ENCODE measurements at regions not wholly inside any gene's neighbourhood (a gene's known extent, or its start where the extent isn't known, plus 50 kb on each side); places are given as distances from the start of the nearest gene placed in this dataset.

DNA sequence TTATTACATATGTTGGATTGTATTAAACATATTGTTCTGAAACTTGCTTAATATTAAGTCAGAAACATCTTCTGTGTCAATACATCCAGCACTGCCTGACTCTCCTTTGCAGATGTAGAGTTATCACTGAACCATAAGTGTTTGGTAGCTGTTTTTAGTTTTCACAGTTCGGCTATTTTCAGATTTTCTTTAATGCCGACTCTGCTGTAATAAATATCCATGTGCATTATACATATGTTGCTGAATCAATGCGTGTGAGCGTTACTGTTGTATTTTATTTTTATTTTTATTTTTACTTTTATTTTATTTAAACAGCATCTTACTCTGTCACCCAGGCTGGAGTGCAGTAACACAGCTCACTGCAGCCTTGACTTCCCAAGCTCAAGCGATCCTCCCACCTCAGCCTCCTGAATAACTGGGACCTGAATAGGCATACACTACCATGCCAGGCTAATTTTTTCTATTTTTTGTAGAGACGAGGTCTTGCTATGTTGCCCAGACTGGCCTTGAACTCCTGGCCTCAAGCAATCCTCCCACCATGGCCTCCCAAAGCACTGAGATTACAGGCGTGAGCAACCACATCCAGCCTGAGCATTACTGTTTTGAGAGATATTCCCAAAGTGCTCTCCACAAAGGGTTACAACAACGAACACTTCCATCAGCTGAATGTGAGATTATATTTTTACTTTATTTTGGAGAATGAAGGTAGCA lies 50.7 kb upstream of the NOCT start:
- TF ChIP-seq, protein P1, sequence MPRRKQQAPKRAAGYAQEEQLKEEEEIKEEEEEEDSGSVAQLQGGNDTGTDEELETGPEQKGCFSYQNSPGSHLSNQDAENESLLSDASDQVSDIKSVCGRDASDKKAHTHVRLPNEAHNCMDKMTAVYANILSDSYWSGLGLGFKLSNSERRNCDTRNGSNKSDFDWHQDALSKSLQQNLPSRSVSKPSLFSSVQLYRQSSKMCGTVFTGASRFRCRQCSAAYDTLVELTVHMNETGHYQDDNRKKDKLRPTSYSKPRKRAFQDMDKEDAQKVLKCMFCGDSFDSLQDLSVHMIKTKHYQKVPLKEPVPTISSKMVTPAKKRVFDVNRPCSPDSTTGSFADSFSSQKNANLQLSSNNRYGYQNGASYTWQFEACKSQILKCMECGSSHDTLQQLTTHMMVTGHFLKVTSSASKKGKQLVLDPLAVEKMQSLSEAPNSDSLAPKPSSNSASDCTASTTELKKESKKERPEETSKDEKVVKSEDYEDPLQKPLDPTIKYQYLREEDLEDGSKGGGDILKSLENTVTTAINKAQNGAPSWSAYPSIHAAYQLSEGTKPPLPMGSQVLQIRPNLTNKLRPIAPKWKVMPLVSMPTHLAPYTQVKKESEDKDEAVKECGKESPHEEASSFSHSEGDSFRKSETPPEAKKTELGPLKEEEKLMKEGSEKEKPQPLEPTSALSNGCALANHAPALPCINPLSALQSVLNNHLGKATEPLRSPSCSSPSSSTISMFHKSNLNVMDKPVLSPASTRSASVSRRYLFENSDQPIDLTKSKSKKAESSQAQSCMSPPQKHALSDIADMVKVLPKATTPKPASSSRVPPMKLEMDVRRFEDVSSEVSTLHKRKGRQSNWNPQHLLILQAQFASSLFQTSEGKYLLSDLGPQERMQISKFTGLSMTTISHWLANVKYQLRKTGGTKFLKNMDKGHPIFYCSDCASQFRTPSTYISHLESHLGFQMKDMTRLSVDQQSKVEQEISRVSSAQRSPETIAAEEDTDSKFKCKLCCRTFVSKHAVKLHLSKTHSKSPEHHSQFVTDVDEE (CRISPR knock-in tag; IDR thresholded peaks at IDR 0.05): no peak
- TF ChIP-seq ZNF565 (CRISPR knock-in tag; conservative IDR thresholded peaks at IDR 0.05; ENCODE audit: low read depth) (no peak), CREB5 (CRISPR knock-in tag; IDR thresholded peaks at IDR 0.05; ENCODE audit: low read depth) (no peak), TOX (CRISPR knock-in tag; IDR thresholded peaks at IDR 0.05; ENCODE audit: borderline replicate concordance) (no peak), ZFP3 (CRISPR knock-in tag; IDR thresholded peaks at IDR 0.05) (no peak), ZC3H10 (CRISPR knock-in tag; IDR thresholded peaks at IDR 0.05) (no peak)
- TF ChIP-seq, protein P2, sequence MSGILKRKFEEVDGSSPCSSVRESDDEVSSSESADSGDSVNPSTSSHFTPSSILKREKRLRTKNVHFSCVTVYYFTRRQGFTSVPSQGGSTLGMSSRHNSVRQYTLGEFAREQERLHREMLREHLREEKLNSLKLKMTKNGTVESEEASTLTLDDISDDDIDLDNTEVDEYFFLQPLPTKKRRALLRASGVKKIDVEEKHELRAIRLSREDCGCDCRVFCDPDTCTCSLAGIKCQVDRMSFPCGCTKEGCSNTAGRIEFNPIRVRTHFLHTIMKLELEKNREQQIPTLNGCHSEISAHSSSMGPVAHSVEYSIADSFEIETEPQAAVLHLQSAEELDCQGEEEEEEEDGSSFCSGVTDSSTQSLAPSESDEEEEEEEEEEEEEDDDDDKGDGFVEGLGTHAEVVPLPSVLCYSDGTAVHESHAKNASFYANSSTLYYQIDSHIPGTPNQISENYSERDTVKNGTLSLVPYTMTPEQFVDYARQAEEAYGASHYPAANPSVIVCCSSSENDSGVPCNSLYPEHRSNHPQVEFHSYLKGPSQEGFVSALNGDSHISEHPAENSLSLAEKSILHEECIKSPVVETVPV (CRISPR knock-in tag; IDR thresholded peaks at IDR 0.05): no peak
- no peak for ATAC-seq

DNA sequence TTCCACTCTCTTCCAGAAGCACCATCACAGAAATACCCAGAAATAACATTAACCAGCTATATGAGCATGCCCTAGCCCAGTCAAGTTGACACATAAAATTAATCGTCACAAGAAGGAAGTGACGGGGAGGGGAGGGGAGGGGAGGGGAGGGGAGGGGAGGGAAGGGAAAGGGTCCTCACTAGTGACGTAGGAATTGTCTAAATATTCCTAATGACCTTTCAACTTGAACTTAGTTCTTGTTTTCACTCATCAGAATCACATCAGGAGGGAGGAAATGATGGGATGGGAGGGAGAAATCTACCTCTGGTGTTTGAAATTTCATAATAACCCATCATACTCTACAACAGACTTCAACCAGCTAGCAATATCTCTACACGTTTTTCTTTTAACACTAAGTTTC lies 52.2 kb upstream of the NOCT start:
- no peak for ATAC-seq
- TF ChIP-seq ARNTL (CRISPR knock-in tag; IDR thresholded peaks at IDR 0.05; ENCODE audit: borderline replicate concordance, low read depth) (no peak), ZNF8 (CRISPR knock-in tag; IDR thresholded peaks at IDR 0.05) (no peak), ZFP3 (CRISPR knock-in tag; IDR thresholded peaks at IDR 0.05) (no peak), ZFP30 (CRISPR knock-in tag; IDR thresholded peaks at IDR 0.05) (no peak), PPARA (CRISPR knock-in tag; IDR thresholded peaks at IDR 0.05; ENCODE audit: borderline replicate concordance) (no peak), ZNF70 (CRISPR knock-in tag; IDR thresholded peaks at IDR 0.05) (no peak), OSR1 (CRISPR knock-in tag; IDR thresholded peaks at IDR 0.05) (no peak), SNAI2 (CRISPR knock-in tag; IDR thresholded peaks at IDR 0.05) (no peak), ESRRG (CRISPR knock-in tag; IDR thresholded peaks at IDR 0.05) (no peak), TOX (CRISPR knock-in tag; IDR thresholded peaks at IDR 0.05; ENCODE audit: borderline replicate concordance) (no peak), ISL1 (CRISPR knock-in tag; IDR thresholded peaks at IDR 0.05) (no peak), BACH2 (CRISPR knock-in tag; IDR thresholded peaks at IDR 0.05; ENCODE audit: borderline replicate concordance) (no peak), ZNF565 (CRISPR knock-in tag; conservative IDR thresholded peaks at IDR 0.05; ENCODE audit: low read depth) (no peak), GLIS3 (CRISPR knock-in tag; IDR thresholded peaks at IDR 0.05) (no peak), CSDC2 (CRISPR knock-in tag; IDR thresholded peaks at IDR 0.05) (no peak), CREB5 (CRISPR knock-in tag; IDR thresholded peaks at IDR 0.05; ENCODE audit: low read depth) (no peak)
- TF ChIP-seq, protein P3, sequence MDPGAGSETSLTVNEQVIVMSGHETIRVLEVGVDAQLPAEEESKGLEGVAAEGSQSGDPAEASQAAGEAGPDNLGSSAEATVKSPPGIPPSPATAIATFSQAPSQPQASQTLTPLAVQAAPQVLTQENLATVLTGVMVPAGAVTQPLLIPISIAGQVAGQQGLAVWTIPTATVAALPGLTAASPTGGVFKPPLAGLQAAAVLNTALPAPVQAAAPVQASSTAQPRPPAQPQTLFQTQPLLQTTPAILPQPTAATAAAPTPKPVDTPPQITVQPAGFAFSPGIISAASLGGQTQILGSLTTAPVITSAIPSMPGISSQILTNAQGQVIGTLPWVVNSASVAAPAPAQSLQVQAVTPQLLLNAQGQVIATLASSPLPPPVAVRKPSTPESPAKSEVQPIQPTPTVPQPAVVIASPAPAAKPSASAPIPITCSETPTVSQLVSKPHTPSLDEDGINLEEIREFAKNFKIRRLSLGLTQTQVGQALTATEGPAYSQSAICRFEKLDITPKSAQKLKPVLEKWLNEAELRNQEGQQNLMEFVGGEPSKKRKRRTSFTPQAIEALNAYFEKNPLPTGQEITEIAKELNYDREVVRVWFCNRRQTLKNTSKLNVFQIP (CRISPR knock-in tag; IDR thresholded peaks at IDR 0.05; ENCODE audit: borderline replicate concordance, low read depth): no peak
- TF ChIP-seq, protein P2 (CRISPR knock-in tag; IDR thresholded peaks at IDR 0.05): no peak
- TF ChIP-seq, protein P1 (CRISPR knock-in tag; IDR thresholded peaks at IDR 0.05): no peak
- TF ChIP-seq, protein P4, sequence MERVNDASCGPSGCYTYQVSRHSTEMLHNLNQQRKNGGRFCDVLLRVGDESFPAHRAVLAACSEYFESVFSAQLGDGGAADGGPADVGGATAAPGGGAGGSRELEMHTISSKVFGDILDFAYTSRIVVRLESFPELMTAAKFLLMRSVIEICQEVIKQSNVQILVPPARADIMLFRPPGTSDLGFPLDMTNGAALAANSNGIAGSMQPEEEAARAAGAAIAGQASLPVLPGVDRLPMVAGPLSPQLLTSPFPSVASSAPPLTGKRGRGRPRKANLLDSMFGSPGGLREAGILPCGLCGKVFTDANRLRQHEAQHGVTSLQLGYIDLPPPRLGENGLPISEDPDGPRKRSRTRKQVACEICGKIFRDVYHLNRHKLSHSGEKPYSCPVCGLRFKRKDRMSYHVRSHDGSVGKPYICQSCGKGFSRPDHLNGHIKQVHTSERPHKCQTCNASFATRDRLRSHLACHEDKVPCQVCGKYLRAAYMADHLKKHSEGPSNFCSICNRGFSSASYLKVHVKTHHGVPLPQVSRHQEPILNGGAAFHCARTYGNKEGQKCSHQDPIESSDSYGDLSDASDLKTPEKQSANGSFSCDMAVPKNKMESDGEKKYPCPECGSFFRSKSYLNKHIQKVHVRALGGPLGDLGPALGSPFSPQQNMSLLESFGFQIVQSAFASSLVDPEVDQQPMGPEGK (CRISPR knock-in tag; IDR thresholded peaks at IDR 0.05; ENCODE audit: borderline replicate concordance): no peak

Data from SK-N-SH treated with all-trans-retinoic acid at 6 μM for 48 hours (cell line).